CD4-positive, alpha-beta T cell treated with Interleukin-4 for 1 hour (primary cell): ENCODE measurements at regions not wholly inside any gene's neighbourhood (a gene's known extent, or its start where the extent isn't known, plus 50 kb on each side); places are given as distances from the start of the nearest gene placed in this dataset.

ENCODE experiments used
- DNase-seq, 2 donors: peaks; one replicate each; pipeline ENCODE4 v3.0.0-alpha.2; 2020 to 2022

DNA sequence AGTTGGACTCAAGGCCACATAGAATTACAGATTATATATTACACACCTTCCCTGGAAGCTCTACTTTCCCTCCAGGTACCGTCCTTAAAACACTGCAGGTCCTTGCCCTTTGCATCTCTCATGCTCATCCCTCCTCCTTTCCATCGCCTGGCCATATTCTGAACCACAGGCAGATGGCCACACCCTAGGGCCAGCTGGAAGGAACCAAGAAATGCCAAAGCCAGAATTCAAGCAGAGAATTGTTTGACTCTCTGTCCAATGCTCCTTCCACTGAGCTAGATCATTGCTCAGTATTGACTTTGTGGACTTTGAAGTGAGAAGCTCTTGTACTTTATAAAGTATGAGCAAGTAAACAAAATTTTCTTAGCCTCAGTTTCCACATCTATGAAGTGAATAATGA is 170.3 kb upstream of the SLC24A5 start:
- DNase-seq: no peak

DNA sequence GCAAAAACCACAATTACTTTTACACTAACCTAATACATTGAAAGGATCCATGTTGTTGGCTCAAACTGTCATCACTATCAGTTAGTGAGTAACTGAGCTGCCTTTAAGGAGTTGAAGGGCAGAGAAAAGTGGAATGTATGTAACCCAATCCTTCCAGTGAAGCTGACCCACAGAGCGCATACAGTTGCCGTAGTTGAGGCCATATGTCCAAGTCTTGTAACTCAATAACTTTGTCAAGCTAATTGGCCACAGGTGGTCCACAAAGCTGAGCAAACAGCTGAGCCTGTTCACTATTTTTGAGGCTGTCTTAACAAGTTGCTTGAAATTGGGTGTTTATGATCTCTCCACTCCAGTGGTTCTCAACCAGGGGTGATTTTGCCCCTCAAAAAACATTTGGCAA is 169.0 kb upstream of the SLC24A5 start:
- DNase-seq: no peak

DNA sequence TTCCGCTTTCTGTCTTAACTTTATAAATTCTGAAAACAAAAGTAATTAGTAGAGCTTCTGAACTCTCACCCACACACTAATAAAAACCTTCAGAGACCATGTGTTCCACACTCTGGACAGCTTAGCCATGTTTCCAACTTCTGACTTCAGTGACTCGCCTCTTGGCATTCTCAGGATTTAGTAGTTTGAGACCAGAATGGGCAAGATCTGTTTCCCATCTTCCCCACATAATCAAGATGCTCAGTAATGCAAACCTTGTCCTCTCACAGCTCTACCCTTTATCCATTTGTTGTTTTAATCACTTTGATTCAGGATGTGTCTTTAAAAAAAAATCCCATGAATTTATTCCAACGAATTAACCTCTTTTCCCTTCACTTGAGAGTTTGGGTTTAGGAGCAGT is 166.6 kb upstream of the SLC24A5 start:
- no peak for DNase-seq

DNA sequence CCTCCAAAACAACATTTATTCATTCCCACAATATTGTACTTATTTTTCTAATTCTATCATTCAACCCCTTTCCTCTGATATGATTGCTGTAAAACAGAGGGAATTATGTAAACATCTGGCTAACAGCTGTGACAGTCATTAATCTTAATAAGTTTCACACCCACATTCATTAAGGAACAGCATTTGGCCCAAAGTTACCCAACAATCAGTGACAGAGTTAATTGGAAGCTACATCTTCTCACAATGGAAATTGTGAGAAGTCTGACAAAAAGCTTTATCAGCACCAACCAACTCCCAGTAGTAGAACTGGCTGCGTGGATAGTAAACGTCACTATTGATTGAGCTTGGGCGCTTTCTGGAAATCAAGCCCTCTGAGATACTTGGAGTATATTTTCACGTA is 165.8 kb upstream of the SLC24A5 start:
- no peak for DNase-seq

DNA sequence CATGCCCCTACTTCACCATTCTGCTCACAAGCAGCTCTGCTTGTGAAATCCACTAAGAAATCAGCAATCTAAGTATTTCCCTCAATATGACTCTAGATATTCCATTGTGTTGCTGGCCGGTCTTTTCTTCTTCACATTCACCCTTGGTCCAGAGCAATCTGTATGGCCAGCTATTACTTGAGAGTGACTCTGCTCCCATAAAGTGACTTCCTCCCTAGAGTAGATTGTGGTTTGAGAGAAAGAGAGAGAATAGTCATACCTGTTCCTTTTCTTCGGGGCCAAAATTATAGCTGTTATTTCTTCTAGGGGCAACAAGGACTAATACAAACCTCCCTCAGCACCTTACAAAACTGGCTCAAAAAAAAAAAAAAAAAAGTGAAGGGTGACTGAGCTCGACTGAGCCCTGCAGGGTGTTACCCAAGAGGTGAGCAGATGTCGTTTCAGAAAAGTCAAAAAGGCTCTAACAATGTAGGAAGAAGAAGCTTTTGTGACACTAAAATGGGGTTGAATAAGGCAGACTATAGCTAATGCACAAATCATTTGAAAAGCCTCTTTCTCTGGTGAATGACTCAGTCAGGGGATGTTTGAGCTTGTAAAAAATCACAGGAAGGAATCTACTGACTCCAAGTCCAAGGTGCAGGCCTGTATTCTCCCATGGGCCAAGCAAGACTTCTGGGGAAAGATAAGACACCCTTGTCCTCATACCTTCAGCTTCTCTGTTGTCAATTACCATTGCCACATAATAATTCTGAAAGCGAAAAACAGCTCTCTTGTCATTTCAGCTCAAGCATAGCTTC is 161.0 kb upstream of the SLC24A5 start:
- no peak for DNase-seq

DNA sequence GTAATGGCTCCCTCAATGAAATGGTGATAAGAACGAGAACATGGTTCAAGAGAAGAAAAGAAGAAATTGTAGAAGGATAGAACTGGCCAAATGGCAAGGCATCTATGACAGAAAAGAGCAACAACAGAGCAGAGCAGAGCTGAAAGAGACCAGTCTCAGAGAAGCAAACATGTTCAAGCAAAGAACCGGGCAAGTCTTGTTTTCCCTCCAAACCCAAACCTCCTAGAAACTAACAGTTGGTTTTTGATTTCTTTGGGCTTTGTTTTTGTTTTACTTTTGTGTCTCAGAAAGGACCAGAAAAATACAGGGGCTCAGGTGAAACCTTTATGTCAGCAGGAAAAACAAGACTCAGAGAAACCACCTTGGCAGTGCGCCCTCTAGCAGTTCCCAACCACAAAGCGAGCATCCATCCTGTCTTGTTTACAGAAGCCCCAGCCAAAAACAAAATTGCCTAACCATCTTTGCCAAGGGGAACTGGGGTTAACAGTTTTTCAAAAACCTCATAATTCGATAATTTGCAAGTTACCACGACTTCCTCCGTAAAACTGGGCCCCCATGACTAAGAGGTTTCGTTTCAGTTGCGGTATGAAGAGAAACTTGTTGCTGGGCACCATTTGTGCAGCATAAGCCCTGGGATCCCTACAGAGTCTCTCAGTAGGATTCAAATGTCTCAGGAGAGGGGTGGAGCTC is 159.2 kb upstream of the SLC24A5 start:
- DNase-seq: peak in 1 of 2 donors; percentile 27

DNA sequence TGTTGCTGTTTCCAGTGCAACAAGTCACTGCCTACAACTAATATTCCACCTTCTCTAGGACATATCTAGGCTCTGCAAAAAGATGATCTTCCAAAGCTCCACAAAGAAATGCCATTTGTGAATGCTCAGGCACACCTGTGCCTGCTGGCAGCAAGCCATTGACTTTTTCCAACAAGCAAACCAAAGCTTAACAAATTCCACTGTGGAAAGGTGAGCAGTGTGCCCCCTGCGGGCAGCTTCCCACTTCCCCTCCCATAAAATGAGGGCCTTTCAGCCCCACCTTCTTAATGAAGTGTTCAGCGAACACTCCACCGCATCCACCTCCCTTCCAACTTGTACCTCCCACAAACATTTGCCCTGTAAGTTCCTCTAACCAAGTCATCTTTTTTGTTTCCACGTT is 157.5 kb upstream of the SLC24A5 start:
- no peak for DNase-seq

DNA sequence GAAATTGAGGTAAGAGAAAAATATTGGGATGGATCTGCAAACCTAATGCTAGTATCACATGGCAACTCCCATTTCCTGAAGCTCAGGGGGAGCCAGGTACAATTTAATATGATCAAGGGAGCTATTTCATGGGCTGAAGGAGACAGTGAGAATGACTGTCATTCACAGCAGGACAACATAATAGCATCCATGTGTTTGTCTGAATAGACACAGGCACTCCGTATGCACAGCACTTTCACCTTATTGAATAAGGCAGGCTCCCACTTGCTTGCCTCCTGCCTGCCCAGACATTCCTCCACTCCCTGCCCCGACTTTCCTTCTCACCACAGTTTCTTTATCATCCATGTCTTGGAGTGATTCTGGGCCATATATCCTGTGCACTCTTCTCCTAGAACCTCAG is 156.6 kb upstream of the SLC24A5 start:
- no peak for DNase-seq

DNA sequence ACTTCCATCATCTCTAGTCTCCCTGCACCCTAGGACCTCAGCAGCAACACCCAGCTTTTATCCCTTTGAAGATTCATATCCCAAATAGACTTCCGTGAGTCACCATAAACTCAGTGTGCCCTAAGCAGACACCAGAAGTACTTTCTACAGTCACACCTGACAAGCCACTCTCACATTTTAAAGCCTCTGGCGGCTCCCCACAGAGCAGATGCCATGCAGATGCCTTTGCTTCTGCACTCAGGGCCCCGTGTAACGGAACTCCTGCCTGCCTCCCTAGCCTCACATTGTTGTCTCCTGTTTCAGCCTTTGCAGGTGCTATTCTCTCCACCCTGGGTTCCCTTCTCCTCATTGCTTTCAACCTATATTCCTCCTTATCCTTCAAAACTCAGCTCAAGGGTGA is 155.5 kb upstream of the SLC24A5 start:
- DNase-seq: no peak

DNA sequence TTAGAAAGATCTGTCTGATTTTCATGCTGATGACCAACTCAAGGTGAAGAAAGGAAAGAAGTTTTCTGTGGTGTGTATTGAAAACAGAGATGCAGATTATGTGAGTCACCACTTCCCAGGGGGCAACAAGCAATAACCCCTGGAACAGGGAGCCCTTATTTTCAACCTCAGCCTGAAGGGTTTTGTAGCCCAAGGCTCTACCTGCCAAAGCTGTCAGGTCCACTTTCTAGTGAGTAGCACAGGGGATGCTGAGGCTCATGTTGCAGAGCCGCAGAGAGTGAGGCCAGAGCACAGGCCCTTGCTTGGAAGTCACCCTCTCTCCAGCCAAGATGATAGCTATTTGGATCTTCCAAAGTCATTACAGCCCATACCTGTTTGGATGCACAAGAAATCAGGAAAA is 152.2 kb upstream of the SLC24A5 start:
- no peak for DNase-seq

DNA sequence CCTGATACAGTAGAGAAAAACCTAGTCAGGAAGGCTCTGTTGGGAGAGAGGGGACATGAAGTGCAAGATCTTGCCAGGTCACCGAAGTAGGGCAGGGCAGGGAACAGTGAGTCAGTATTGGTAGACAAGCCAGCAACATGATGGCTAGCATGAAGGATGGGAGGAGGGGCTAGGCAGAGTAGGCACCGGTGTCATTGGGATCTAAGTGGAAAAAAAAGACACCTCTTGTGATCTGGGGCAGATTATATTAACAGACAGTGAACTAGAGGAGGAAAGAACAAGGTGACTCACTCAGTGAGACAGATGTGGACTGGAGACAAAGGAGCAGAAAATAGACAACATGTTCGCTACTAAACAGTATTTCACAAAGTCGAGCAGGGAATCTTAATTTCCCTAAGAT is 149.2 kb upstream of the SLC24A5 start:
- DNase-seq: no peak

DNA sequence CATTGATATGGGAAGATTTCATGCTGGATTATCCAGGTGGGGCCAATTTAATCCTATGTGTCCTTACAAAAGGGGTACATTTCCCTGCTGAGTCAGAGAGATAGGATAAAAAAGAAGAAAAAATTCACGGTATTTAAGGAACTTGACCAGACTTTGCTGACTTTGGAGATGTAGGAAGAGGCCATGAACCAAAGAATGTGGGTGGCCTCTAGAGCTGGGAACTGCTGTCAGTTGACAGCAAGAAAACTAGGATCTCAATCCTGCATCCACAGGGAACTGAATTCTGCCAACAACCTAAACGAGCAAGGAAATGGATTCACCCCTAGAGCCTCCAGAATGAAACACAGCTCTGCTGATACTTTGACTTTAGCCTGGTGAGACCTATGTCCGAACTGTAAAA is 148.1 kb upstream of the SLC24A5 start:
- no peak for DNase-seq

DNA sequence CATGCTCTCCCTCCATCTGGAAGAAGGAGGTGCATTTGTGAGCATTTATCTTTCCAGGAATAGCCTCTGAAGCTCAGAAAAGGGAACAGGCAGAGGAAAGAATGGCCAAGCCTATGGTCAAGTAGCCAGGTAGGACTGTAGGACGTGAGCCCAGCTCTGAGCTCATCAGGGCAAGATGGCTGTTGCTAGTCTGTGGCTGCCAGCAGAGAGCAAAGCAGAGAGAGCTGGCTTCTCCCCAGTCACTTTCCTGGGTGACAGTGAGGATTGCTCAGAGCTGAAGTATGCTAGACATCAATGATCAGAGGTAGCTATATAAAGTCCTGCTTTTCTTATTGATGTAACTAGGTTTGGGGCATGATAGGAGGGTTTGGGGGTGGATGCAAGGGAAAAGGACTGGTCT is 146.1 kb upstream of the SLC24A5 start:
- no peak for DNase-seq

DNA sequence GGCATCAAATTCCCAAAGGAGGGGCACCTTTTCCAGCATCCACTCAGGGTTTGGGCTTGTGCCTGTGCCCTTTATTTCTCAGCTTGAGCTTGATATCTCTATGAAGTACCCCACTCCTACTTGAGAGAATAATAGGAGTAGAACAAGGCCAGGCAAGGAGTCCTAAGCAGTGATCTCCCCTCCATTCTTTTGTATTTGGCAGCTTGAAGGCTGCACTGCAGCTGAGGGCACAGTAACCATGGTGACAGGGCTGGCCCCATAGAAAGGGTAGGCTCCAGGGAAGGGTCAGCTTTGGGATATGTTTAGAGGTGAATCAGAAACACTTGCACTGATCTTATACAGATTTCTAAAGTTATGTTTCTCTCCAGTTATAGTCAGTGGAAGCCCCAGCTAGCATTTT is 145.4 kb upstream of the SLC24A5 start:
- no peak for DNase-seq

DNA sequence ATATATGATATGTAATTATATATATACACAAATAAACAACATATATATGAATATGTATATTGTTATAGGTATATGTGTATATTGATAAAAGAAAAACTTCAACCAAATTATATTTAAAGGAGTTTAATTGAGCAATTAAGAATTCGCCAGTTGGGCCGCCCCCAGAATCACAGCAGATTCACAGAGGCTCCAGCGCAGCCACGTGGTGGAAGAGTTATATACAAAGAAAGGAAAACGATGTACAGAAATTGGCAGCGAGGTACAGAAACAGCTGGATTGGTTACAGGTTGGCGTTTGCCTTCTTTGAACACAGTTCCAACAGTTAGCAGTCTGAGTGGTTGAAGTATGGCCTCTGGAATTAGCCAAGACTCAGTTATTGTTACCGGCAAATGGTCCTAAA is 137.3 kb upstream of the SLC24A5 start:
- DNase-seq: no peak

DNA sequence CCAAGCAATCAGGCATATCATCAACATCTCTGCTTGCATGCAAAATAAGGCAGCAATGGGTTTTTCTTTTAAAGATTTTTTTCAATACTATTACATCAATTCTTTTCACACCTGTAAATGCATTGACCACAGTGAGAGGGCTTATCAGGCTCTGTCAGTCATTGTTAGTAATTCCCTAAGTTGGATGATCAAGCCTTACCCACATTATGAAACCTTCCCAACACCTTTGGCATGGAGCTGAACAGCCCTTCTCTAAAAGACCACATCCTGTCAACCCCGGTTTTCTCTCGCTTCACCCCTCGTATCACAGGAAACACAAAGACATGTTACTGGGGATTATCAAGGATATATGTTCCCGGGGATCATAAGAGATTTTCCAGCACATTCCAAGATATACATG is 135.2 kb upstream of the SLC24A5 start:
- no peak for DNase-seq

DNA sequence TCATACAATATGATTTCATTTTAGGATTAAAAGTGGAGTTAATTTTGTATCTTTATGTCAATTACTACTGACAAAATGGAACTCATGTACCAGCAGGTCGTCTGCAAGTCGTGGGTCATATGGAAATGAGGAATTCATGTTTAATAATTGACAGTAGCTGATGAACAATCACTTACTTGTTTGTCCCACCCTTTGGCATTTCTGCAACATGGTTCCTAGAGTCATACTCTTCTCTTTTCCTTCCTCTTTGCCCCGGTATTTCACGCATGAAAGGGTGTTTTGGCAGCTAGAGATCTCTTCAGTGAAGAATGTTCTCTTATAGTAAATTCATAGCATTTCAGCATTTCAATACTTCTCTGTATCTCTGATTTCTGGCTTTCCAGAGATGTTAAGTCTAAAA is 133.3 kb upstream of the SLC24A5 start:
- DNase-seq: no peak

DNA sequence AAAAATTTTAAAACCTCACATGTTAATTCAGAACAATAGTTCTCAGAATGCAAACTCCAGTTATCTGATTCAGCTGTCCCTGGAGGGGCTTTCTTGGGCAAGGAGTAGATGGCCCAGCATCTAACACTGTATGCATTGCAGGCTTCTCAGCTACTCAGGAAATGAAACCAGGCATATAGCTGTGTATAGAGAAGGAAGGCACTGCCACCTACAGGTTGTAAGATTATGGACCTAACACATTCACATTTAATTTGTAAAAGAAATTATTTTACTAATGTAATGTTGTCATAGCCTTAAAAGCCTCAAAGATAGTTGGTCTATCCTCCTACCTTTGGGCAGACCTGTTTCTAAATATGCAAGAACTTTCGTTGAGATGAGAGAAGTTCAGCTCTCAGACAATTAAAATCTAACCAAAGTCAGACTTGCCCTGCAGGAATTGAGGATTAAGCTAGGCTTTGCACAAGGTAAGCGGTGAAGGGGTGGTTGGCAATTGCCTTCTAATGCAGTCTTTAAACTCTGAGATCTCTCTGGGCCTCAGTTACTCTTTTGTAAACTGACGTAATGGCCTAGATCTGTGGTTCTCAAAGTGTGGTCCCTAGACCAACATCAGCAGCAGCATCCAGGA is 132.8 kb upstream of the SLC24A5 start:
- peak; percentile 14 to 26 for DNase-seq

DNA sequence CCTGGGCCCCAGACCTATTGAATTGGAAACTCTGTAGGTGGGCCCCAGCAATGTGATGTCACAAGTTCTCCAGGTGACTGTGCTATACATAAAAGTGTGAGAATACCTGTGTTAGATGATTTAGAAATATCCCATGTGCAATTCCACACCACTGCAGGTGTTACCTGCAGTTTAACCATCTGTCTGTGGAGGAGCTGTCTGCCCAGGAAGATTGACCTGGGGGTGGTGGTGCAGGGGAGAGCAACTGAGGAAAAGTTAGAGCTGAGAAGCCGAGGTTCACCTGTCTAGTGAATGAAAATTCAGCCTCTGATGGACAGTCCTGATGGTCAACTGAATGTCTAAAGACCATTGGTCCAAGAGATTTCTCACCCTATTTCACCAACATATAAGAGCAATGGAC is 132.2 kb upstream of the SLC24A5 start:
- no peak for DNase-seq

DNA sequence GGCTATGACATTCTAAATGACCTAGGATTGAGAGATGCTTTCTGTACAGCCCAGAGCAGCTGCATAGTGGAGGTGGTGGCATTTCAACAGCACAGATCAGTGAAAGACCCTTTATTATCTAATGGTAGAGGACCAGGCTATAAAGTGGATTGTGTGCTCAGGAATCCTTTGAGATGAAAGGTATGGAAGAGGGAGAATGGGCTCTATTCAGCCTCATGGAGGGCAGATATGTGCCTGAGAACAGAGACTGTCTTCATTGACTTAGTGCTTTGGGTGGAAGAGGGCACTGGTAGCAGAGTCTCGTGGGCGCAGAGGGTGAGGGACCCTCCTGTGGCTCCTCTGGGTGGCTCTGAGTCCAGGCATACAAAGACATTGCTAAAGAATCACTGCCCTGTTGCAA is 130.0 kb upstream of the SLC24A5 start:
- no peak for DNase-seq

DNA sequence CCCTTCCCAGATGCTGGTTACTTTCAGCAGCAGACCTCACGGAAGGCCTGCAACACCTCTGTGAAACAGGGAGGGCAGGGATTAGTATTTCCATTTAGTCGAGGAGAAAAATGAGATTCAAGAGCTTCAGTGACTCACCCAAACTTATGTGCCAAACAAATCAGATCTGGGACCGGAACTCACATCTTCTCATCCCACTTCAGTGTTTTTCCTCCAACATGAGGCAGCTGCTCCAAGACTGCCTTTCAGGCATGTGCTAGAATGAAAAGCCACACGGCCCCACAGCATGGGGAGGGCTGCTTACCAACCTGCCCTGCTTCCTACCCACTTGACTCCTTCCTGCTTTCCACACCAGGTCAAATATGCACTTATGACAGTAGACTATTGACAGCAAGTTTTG is 129.4 kb upstream of the SLC24A5 start:
- no peak for DNase-seq

DNA sequence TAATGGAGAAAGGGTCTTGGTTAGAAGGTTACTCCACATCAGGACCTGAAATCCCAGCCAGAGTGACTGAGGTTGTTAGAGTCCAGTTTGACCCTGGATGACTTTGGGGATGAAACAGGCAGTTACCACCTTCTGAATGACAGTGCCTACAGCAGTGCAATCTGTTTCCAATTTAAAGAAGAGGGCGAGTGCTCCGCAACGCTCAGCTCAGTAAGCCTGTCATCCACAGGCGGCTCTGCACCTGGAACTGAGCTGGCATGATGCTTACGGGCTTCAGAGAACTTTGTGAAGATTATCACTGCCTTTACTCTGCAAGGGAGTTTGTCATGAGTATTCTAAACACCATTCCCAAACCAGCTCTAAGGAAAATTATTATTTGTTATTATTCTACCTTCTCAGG is 127.7 kb upstream of the SLC24A5 start:
- DNase-seq: no peak

DNA sequence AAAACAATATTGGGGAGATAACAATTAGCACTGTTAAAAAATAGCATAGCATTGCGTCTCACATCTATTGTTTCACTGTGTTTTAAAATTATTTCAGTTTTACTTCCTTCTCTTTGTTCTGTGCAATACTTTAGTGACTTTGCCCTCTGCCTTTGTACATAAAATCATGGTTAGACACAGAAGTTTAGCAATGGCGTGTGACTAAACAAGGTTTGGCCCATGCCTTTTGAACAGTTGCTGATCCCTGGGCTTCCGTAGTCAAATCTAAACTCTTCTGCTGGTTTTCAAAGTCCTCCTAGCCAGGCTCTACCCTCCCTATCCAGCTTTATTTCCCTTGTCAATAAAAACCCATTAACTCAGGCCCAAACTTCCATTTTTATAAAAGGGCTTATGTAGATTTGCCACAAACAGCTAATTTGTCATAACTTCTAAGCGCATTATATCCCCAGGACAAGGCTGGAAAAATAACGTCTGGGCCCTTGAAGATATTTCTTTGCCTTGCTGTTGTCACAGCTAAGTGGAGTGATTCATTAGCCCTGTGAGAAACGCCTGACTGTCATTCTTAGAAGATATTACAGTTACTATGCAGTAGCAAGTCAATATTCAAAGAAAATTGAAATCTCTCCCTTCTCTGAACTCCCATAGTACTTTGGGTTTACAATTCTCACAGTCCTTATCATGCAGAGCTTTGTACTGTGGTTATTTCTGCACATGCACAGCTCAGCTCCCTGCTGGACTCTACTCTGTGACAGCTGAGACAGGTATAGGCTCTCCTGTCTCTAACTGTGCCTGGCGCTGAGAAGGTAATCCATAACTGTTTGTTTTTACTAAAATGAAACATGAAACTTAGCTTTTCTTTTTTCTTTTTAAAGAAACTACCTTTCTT is 123.4 kb upstream of the SLC24A5 start:
- no peak for DNase-seq
